HG03469 (cell line): ENCODE measurements at regions not wholly inside any gene's neighbourhood (a gene's known extent, or its start where the extent isn't known, plus 50 kb on each side); places are given as distances from the start of the nearest gene placed in this dataset.

ENCODE experiments used
- ATAC-seq: cut with Tn5 transposase; IDR thresholded peaks from one replicate; pipeline ENCODE4 v1.9.1; 2021; ENCODE audit warnings: mild to moderate bottlenecking, moderate library complexity, moderate number of reproducible peaks; ENCODE audit not compliant: unreplicated experiment

DNA sequence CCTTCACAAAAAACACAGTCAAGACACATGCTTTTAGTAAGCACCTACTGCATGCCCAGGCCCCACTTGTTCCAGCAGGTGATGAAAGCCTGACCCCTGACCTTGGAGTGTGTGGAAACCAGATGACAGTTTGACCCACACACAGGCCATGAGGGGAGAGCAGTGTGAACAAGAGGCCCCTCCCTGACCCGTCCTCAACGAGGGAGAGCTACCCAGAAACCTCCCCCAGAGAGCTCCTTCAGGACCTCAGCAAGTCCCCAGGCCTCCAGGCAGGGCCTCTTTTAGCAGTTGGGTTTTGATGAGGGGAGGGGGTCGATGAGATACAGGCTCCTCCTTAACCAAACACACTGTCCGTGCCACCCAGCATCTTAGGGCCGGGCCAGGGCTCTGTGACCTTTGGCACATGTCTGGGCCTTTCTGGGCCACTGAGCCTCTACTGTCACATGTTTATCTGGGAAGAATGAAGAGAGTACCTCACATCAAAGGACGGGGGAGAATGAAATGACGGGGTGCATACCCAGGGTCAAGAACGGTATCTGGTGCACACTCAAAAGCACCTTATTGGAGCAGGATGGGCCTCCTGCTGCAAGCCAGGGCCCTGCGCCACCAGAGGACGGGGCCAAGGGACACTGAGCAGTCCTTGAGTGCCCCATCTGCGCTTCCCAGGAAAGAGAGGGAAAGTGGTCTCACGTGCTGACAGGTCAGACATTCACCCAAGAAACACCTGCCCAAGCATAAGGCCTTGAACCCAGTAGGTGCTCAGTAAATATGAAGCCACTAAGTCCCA is 202.6 kb upstream of the ZMIZ1 start:
- ATAC-seq: no peak

DNA sequence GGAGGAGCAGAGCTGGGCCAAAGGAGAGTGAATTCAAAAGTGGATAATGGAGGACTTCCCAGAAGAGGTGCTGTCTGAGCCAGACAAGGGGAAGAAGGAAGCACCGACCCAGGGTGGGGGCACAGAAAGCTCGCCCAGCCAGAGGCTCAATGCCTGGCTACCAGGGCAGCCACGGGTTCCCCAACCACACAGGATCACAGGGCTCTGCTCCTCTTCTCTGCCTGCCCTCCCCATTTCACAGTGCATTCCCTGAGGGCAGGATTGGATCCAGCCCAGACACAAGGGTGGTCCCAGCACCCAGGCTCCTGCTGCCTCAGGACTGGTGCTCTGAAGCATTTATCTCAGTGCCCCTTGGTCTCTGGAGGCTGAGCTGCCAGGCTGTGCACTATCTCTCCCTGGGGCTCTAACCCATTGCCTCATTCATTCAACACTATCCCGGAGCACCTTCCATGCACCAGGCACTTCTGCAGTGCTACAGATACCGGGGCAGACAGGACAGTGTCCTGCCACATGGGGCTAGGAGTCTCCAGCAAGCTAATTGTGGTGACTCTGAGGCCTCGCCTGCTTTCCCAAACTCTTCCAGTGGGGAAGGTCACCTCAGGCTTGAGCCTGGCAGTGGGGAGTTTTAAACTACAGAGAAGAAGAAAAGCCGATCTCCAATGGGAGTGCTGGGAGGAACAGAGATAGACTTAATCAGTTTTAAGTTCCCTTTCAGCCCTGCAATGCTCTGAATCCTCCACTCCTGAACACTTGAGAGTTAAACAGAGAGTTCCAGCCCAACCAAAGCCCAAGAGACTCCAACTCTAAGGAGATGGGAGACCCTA is 201.8 kb upstream of the ZMIZ1 start:
- ATAC-seq: no peak

- no peak for ATAC-seq
These were observed 201.2 kb upstream of the ZMIZ1 start for GRCh38 chr10:78867555-78867939.

- no peak for ATAC-seq
These were observed 200.7 kb upstream of the ZMIZ1 start for GRCh38 chr10:78868048-78868447.

DNA sequence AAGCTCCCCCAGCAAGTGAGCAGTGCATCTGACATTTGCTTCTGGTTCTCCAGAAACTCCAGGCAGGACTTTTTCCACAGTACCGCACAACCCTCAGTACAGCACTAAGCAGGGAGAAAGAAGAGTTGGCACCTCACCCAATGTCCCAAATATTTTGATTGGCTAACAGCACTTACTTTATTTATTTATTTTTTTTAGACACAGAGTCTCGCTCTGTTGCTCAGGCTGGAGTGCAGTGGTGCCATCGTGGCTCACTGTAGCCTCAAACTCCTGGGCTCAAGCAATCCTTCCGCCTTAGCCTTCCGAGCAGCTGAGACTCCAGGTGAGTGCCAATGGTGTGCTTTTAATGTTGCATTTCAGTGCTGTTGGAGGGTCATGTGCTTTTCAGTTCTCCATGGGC is 200.3 kb upstream of the ZMIZ1 start:
- ATAC-seq: no peak

DNA sequence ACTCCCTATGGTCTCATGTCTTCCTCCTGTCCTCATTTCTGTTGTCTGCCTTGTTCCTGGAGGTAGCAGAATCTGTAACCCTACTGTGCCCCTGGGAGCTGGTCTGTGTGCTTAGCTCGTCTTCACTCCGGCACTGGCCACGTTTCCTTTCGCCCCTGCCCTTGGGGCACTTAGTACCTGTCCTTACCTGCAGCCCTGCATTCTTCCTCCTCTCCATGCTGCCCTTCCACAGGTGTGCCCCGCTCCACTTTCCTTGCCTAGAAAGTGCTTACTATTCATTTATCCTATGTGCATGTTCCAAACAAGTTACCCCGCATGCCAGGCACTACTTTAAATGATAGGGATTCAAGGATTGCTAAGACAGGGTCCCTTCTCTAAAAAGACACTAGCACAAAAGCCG is 199.9 kb upstream of the ZMIZ1 start:
- ATAC-seq: no peak

DNA sequence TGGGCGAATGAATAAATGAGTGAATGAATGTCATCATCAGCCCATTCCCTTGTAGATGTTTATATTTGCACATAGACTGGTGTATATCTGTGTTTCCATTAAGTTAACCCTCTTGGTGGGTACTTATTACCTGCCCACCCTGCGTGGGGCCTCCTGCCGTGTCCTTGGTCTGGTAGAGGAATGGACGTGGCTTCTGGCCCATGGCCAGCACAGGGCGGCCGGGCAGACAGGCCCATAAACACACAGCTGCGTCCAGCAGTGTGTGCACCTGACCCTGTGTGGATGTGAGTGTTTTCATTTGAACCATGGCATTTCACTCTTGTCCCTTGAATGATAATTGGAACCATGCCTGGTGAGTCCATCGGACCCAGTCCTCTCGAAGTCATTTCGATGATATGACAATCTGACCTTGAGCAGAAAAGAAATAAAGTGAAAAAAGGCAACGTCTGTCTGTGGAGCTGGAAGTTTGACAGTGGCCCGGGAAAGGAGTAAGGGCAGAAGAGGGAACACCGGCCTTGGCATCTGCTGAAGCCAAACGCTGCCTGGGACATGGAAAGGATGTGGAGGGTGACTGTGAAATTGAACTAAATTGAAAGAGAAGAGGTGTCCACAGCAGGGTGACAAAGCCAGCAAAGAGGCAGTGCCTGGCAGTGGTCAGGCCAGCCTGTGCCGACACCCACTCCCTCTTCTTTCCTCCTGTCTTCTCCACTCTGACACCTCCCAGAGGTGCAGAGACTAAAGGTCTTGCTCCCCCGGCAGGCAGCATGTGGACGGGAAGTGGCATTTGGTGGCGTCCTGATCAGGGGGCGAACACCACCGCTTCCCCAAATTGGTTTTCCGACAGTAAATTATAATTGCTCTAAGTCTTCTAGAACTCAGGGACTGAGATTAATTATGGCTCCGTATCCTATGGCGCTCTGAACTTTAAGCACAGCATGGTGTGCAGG is 199.0 kb upstream of the ZMIZ1 start:
- no peak for ATAC-seq

- no peak for ATAC-seq
These were observed 198.3 kb upstream of the ZMIZ1 start for GRCh38 chr10:78870458-78870857.

GRCh38 chr10:78871796-78872195 is 197.0 kb upstream of the ZMIZ1 start:
- no peak for ATAC-seq

GRCh38 chr10:78873413-78873812 is 195.4 kb upstream of the ZMIZ1 start:
- ATAC-seq: no peak

DNA sequence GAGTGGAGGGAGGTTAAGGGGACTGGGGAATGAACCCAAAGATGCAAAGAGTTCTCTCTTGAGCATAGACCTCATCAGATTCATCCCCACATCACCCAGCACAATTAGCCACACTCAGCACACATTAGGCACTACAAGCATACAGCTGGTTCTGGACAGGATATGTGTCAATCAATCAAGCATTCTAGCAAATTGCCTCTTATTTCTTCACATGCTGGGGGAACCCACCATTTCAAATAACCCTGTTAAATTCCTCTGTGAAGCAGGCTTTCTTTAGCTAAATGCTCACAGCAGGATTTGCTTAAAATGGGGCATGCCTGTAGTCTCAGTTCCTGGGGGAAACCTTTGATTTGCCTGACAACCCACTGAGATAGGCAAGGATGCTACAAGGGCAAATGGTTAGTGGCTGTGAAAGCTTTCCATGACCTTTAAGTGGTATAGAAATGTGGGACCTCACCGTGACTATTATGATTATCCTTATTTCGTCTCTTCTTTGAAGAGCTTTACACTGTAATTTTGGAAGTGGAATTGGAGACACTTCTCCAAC is 193.4 kb upstream of the ZMIZ1 start:
- no peak for ATAC-seq

- no peak for ATAC-seq
These were observed 192.8 kb upstream of the ZMIZ1 start for GRCh38 chr10:78875932-78876331.

GRCh38 chr10:78876449-78876848 is 192.3 kb upstream of the ZMIZ1 start:
- ATAC-seq: no peak

DNA sequence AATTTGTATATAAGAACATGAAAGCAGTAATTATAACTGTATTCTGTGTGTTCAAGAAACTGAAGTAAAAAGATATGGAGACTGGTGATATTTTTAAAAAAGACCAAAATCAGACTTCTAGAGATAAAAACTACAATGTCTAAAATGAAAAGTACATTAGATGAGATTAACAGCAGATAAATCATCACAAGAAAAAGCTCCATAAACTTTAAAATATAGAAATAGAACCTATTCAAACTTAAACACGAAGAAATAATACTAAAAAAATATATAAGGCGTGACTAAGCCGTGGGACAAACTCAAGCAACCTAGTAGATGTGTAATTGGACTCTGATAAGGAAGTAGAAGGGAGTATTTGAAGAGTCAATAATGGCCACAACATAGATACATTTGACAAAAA is 189.1 kb upstream of the ZMIZ1 start:
- no peak for ATAC-seq

DNA sequence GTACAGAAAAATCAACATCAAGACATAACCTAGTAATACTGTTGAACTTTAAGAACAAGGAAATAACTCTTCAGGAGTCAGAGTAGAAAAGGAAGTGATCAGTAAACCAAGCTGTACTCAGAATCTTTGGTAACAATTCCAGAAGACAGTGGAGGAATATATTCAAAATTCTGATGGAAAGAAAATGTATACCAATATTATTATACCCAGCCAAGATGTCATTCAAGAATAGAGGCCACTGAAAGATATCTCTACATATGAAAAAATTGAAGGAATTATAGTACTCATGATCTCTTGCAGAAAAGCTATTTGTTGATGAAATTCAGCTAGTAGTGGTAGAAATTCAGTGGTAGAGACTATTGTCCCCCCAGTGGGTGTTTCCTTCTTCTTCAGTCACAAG is 182.6 kb upstream of the ZMIZ1 start:
- ATAC-seq: no peak

DNA sequence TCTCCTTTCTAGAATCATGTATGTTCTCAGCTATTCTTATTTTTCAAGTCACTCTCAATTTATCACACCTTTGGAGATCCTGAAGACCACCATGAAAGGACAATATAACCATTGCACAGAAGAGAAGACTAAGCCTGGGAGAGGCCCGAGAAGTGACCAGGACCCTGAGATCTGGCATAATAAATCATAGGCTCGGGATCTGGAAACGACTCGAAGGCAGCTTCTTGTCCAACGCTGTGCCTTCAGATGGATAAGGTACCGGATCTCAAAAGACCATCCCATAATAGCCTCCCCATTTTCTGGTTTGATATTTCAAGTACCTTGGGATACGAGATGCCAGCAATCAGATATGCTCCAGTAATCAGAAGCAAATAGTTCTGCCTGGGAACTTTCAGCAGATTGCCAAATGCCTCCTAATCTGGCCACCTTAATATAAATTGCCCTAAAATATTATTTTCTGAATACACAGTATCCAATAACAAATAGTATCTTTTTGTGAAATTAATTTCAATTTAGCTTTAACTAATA is 179.2 kb upstream of the ZMIZ1 start:
- no peak for ATAC-seq

DNA sequence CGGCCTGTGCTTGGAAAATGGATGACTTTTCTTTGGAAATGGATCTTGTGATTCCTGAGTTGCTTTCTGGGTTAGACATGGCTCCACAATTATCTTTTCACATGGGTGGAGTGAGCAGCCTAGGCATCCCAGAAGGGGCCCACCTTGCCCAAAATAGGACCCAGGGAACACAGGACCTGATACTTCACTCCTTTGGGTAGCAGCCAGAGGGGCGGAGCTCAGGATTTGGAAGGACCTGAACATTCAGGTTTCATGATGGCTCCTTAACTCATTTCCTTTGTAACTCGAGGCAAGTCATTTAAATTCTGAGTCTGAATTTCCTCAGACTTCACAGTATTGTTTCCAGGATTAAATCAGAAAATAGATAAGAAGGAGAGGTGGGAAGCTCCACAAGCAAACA is 178.3 kb upstream of the ZMIZ1 start:
- no peak for ATAC-seq

DNA sequence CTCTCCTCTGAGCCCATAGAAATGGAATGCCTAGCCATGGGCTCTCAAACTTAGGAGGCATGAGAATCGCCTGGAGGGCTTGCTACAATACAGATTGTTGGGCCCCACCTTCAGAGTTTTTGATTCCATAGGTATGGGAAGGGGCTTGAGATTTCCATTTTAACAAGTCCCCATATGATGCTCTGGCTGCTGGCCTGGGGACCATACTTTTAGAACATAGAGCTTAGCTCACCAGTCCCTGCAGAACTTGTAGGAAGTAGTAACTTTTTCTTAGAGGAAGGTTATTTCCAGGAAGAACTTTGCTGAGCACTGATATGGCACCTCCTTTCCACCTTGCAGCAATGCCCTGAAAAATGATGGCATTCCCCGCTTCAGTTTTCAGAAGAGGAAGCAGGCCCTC is 177.0 kb upstream of the ZMIZ1 start:
- ATAC-seq: no peak

GRCh38 chr10:78892338-78893176 is 176.2 kb upstream of the ZMIZ1 start:
- no peak for ATAC-seq

- no peak for ATAC-seq
These were observed 175.5 kb upstream of the ZMIZ1 start for GRCh38 chr10:78893217-78893616.
